Activated naive CD8-positive, alpha-beta T cell treated with anti-CD3 and anti-CD28 coated beads, Interleukin-2, amount 50 U/mL, for 24 hours (primary cell): ENCODE measurements at regions not wholly inside any gene's neighbourhood (a gene's known extent, or its start where the extent isn't known, plus 50 kb on each side); places are given as distances from the start of the nearest gene placed in this dataset.
A peak's percentile ranks its signal among the peaks of the same experiment; 100 is the strongest.

Source experiments
- ATAC-seq: fragments of 150-1000 bp; cut with Tn5 transposase; one replicate; pipeline ENCODE4 v1.10.0; 2021
- DNase-seq: peaks from one replicate; pipeline ENCODE4 v3.0.0; 2021
- H3K27ac Mint-ChIP-seq: one replicate; pipeline ENCODE4 v1.8.0; 2021; ENCODE audit warnings: mild to moderate bottlenecking, mixed read lengths
- H3K27me3 Mint-ChIP-seq: one replicate; pipeline ENCODE4 v1.8.0; 2021; ENCODE audit warnings: mixed read lengths
- H3K36me3 Mint-ChIP-seq: one replicate; pipeline ENCODE4 v1.8.0; 2021; ENCODE audit warnings: low read depth, mixed read lengths
- H3K4me1 Mint-ChIP-seq: one replicate; pipeline ENCODE4 v1.8.0; 2021; ENCODE audit warnings: mixed read lengths
- H3K4me3 Mint-ChIP-seq: one replicate; pipeline ENCODE4 v1.8.0; 2021; ENCODE audit warnings: mild to moderate bottlenecking, moderate library complexity, mixed read lengths
- H3K9me3 Mint-ChIP-seq: one replicate; pipeline ENCODE4 v1.8.0; 2021; ENCODE audit warnings: mixed read lengths

DNA sequence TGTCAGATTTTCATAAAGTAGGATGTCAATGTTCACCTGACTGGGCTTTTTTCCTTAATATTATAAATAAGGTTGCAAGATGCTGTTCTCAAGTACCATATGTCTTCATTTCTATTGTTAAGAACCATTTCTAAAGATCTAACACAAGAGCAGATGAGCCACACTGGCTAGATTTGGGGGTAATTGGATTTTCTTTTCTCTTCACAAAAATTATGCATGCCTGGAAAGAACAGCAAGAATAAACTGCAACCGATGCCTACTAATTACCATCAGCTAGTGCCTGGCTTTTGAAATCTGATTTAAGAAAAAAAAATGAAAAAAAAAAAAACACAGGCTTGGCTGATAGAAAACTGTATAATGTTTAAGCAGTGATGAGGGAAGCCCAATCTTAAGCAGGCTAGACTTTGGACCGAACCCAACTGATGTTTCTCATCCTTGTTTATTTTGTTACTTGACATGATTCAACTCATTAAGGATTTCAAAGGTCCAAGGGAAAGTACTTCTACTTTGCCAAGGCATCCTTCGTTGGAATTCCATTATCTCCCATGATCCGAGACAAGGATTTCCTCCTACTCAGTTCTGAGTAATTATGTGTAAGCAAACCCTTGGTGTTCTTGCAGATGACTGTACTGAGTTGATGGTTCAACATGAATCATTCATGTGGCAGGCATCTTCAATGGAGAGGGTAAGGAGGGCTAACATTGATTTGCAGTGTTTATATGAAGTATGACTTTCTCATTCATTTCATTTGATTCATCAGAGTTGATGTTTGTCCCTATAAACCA lies 300.5 kb downstream of the SPRY2 start:
- peaks cover 3% of the 10 kb centered on the region for H3K9me3 Mint-ChIP-seq
- H3K4me1 Mint-ChIP-seq, result peaks cover 9% of the 10 kb centered on the region
- no peak overlapping the region for H3K4me3 Mint-ChIP-seq
- no peak overlapping the region for H3K27ac Mint-ChIP-seq
- no peaks in the 10 kb centered on the region for H3K36me3 Mint-ChIP-seq
- no peak for ATAC-seq
- H3K27me3 Mint-ChIP-seq, result peaks cover 4% of the 10 kb centered on the region
- DNase-seq, result no peak

GRCh38 chr13:80039000-80039399 lies 301.9 kb downstream of the SPRY2 start:
- H3K27ac Mint-ChIP-seq, result no peak overlapping the region
- no peaks in the 10 kb centered on the region for H3K36me3 Mint-ChIP-seq
- peaks cover 3% of the 10 kb centered on the region for H3K9me3 Mint-ChIP-seq
- no peak overlapping the region for H3K4me3 Mint-ChIP-seq
- DNase-seq (no peak), ATAC-seq (no peak)
- H3K4me1 Mint-ChIP-seq, result peaks cover 9% of the 10 kb centered on the region
- peaks cover 4% of the 10 kb centered on the region for H3K27me3 Mint-ChIP-seq

- DNase-seq, result no peak
- H3K4me1 Mint-ChIP-seq, result peaks cover 9% of the 10 kb centered on the region
- no peaks in the 10 kb centered on the region for H3K36me3 Mint-ChIP-seq
- no peak for ATAC-seq
- H3K9me3 Mint-ChIP-seq, result peaks cover 2% of the 10 kb centered on the region
- no peak overlapping the region for H3K27ac Mint-ChIP-seq
- H3K4me3 Mint-ChIP-seq, result no peak overlapping the region
- H3K27me3 Mint-ChIP-seq, result peaks cover 4% of the 10 kb centered on the region
Observed at GRCh38 chr13:80038371-80038770, 302.6 kb downstream of the SPRY2 start.

DNA sequence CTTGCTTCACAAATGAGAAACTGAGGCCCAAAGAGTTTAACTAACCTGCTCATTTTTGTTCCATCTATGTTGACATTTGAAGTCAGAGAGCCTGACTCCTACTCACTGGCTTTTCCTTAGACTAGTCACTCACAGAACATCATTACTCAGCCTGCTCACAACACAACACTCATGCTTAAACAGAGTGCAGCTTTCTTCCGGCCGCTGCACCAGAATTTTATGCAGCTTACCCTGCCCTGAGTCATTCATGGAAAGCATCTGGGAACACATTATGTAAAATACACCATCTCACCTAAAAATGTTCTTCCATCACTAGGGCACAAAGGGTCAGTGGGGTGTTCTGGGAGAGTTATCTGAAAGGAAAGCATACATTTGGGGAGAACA lies 303.4 kb downstream of the SPRY2 start:
- Mint-ChIP-seq H3K4me3 (no peak overlapping the region), H3K4me1 (peaks cover 9% of the 10 kb centered on the region), H3K36me3 (no peaks in the 10 kb centered on the region), H3K9me3 (no peaks in the 10 kb centered on the region), H3K27ac (no peak overlapping the region), H3K27me3 (peaks cover 4% of the 10 kb centered on the region)
- ATAC-seq (peak; percentile 36), DNase-seq (no peak)

DNA sequence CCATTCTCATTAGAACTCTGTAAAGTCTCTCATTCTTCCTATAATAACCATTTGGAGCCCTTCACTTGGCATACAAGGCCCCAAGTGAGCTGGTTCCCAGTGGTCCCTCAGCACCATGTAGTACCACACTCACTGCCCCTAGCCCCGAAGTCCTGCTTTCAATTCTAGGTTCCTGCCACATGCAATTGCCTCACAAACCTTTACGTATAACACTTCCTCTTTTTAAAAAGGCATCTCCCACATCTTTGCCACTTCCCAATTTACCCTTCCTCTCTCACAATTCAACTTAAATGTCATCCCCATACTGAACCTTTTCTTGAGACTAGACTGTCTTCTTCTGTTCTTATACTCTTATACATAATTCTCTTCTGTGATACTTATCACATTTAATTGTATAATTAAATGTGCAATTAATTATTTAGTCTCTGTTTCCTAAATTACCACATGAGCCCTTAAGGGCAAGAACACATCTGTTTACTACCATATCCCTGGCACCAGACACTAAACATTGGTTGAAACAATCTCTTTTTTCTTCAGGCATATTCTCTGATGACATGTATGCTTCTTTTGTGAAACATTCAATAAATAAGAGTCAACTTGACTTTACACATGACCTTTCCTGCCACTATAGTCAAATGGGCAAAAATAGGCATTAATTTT lies 304.0 kb downstream of the SPRY2 start:
- Mint-ChIP-seq H3K27ac (no peak overlapping the region), H3K4me3 (no peak overlapping the region), H3K9me3 (no peaks in the 10 kb centered on the region), H3K36me3 (no peaks in the 10 kb centered on the region), H3K4me1 (peaks cover 9% of the 10 kb centered on the region), H3K27me3 (peaks cover 4% of the 10 kb centered on the region)
- DNase-seq, result no peak
- ATAC-seq, result no peak

GRCh38 chr13:80035096-80035495 lies 305.8 kb downstream of the SPRY2 start:
- DNase-seq, result no peak
- peaks cover 4% of the 10 kb centered on the region for H3K27me3 Mint-ChIP-seq
- H3K27ac Mint-ChIP-seq, result no peak overlapping the region
- no peaks in the 10 kb centered on the region for H3K9me3 Mint-ChIP-seq
- H3K36me3 Mint-ChIP-seq, result no peaks in the 10 kb centered on the region
- peaks cover 9% of the 10 kb centered on the region for H3K4me1 Mint-ChIP-seq
- no peak overlapping the region for H3K4me3 Mint-ChIP-seq
- no peak for ATAC-seq

GRCh38 chr13:80033951-80034350 lies 307.0 kb downstream of the SPRY2 start:
- Mint-ChIP-seq H3K4me3 (no peak overlapping the region), H3K27me3 (peaks cover 4% of the 10 kb centered on the region), H3K9me3 (no peaks in the 10 kb centered on the region), H3K36me3 (no peaks in the 10 kb centered on the region), H3K4me1 (peaks cover 7% of the 10 kb centered on the region), H3K27ac (no peak overlapping the region)
- DNase-seq, result no peak
- ATAC-seq, result no peak

GRCh38 chr13:80033286-80033685 lies 307.6 kb downstream of the SPRY2 start:
- no peak overlapping the region for H3K27ac Mint-ChIP-seq
- peaks cover 4% of the 10 kb centered on the region for H3K27me3 Mint-ChIP-seq
- no peak for DNase-seq
- no peaks in the 10 kb centered on the region for H3K36me3 Mint-ChIP-seq
- peaks cover 5% of the 10 kb centered on the region for H3K4me1 Mint-ChIP-seq
- H3K4me3 Mint-ChIP-seq, result no peak overlapping the region
- ATAC-seq, result no peak
- H3K9me3 Mint-ChIP-seq, result no peaks in the 10 kb centered on the region

- Mint-ChIP-seq H3K4me3 (no peak overlapping the region), H3K27me3 (no peaks in the 10 kb centered on the region), H3K9me3 (no peaks in the 10 kb centered on the region), H3K36me3 (no peaks in the 10 kb centered on the region), H3K27ac (no peak overlapping the region), H3K4me1 (no peaks in the 10 kb centered on the region)
- DNase-seq (no peak), ATAC-seq (no peak)
Observed at GRCh38 chr13:80030491-80030890, 310.4 kb downstream of the SPRY2 start.

- Mint-ChIP-seq H3K36me3 (no peaks in the 10 kb centered on the region), H3K9me3 (no peaks in the 10 kb centered on the region), H3K4me3 (no peak overlapping the region), H3K27ac (no peak overlapping the region), H3K27me3 (no peaks in the 10 kb centered on the region), H3K4me1 (no peaks in the 10 kb centered on the region)
- DNase-seq (no peak), ATAC-seq (no peak)
Observed at GRCh38 chr13:80029170-80029569, 311.8 kb downstream of the SPRY2 start.

DNA sequence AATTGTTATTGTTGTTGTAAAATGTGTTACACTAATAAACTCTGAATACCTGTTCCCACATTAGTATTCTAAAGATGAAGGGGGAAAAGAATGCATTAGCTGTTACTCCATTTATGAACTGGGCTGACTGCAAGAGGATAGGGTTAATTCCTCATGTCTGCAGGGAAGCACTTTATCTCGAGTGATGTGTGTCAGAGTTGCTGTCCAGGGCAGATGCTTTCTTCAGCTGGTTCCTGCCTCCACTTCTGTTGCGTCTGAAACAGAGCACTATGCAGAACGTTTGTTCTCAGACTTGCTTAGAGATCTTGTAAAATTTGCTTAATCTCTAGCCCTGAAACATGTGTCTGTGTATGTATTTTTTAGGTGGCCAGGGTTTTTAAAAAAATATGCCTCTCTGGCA lies 318.8 kb downstream of the SPRY2 start:
- no peak for ATAC-seq
- DNase-seq, result no peak
- Mint-ChIP-seq H3K36me3 (no peaks in the 10 kb centered on the region), H3K4me3 (no peak overlapping the region), H3K9me3 (no peaks in the 10 kb centered on the region), H3K27me3 (no peaks in the 10 kb centered on the region), H3K27ac (no peak overlapping the region), H3K4me1 (no peaks in the 10 kb centered on the region)

DNA sequence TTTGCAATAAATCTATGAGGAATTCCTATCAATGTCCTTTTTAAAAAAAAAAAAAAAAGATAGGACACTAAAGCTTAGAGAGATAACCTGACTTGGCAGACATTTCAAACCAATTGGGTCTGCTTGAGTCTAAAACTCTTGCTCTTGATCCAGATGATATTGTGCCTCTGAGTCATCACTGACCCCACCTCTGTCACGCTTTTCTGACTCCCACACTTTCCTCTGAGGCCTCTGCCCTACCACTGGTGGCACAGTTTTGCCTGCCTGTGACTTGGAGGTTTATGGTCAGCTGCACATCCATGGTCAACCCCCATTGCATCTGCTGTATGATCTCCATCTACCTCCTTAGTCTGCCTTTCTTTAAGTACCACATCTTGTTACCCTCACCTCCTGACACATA lies 328.7 kb downstream of the SPRY2 start:
- no peak for DNase-seq
- Mint-ChIP-seq H3K4me1 (no peaks in the 10 kb centered on the region), H3K36me3 (no peaks in the 10 kb centered on the region), H3K9me3 (no peaks in the 10 kb centered on the region), H3K27me3 (no peaks in the 10 kb centered on the region), H3K27ac (no peak overlapping the region), H3K4me3 (no peak overlapping the region)
- no peak for ATAC-seq

GRCh38 chr13:80011448-80012212 lies 329.3 kb downstream of the SPRY2 start:
- Mint-ChIP-seq H3K27me3 (no peaks in the 10 kb centered on the region), H3K36me3 (no peaks in the 10 kb centered on the region), H3K4me3 (no peak overlapping the region), H3K4me1 (no peaks in the 10 kb centered on the region), H3K27ac (no peak overlapping the region), H3K9me3 (no peaks in the 10 kb centered on the region)
- no peak for DNase-seq
- ATAC-seq, result no peak

DNA sequence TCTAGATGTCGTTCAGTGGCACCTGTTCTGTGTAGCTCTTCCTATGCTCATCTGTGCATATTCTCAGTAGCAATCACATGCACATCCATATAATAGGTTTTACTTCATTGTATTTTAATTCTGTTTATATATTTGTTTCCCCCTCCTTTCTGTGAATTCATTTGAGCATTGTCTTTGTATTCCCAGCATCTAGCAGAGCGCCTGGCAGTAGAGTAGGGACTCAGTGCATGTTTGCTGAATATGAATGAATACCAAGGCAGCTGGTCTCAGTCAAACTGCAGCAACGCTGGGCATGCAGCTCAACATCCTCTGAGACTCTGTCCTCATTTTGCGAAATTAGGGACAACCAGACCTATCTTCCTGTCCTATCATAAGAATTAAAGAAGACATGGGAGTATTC lies 330.1 kb downstream of the SPRY2 start:
- H3K9me3 Mint-ChIP-seq, result no peaks in the 10 kb centered on the region
- DNase-seq, result no peak
- H3K4me1 Mint-ChIP-seq, result no peaks in the 10 kb centered on the region
- H3K4me3 Mint-ChIP-seq, result no peak overlapping the region
- H3K36me3 Mint-ChIP-seq, result no peaks in the 10 kb centered on the region
- no peak for ATAC-seq
- no peaks in the 10 kb centered on the region for H3K27me3 Mint-ChIP-seq
- H3K27ac Mint-ChIP-seq, result no peak overlapping the region

GRCh38 chr13:80010286-80010831 lies 330.6 kb downstream of the SPRY2 start:
- H3K27me3 Mint-ChIP-seq, result no peaks in the 10 kb centered on the region
- H3K4me3 Mint-ChIP-seq, result no peak overlapping the region
- ATAC-seq (no peak), DNase-seq (no peak)
- no peaks in the 10 kb centered on the region for H3K4me1 Mint-ChIP-seq
- no peaks in the 10 kb centered on the region for H3K9me3 Mint-ChIP-seq
- H3K36me3 Mint-ChIP-seq, result no peaks in the 10 kb centered on the region
- no peak overlapping the region for H3K27ac Mint-ChIP-seq
